ENCODE measurements at regions not wholly inside any gene's neighbourhood (a gene's known extent, or its start where the extent isn't known, plus 50 kb on each side); places are given as distances from the start of the nearest gene placed in this dataset.

DNA sequence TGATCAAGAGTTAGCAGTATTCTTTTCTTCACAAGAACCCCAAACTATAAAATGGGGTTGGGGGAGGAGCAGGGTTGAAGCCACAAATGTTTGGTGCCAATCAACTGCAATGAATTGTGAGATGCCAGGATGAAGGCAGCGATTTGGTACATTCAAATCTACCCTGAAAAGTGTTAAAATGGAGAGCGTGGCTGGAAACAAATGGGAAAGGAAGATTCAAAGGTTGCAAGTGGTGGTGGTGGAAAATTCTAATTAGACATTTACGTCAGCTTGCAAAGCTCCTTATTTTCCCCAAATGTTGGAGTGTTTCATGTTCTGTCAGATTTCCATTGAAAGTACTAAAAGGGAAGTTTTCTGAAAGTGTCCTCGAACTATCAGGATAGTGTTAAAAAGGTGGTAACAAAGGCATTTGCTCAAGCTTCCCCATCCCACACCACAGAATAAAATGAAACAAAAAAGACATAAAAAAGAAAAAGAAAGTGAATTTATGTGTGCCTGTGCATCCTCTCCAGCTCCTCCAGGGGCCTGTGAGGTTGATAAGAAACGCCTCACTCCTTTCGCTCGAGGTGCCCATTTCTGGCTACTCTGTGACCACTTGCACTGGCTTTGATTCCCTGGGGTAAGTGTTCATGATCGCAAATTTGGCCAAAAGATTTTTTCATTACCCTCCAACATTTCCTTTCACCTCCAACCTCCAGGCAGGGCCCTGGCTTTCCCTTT lies 424.1 kb upstream of the POU3F3 start:
- no peak for TF ChIP-seq CTCF (conservative IDR thresholded peaks at IDR 0.05; ENCODE audit: low read depth, low read length)
- no peak overlapping the region for H3K4me3 ChIP-seq (ENCODE audit: low read depth, low read length)

DNA sequence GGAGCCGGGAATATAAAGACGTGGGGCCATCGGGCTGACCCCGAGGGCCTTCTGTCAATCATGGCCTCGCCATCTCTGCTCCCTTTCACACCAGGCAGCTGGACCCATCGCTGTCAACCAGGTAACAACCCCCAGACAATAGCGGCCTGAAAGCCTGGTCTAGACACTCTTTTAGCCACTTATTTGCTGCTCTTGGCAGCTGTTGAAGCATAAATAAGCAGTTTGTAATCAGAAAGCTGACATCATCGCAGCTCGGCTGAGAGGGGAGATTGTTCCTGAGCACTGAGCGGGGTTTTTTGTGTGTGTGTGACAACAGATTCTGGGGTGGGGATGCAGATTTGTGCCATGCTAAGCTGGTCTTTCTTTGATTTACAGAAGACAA lies 423.6 kb upstream of the POU3F3 start:
- DNase-seq (ENCODE audit: low read depth), result no peak
- no peak for TF ChIP-seq CTCF (conservative IDR thresholded peaks at IDR 0.05; ENCODE audit: low read depth, low read length)
- no peak overlapping the region for H3K4me3 ChIP-seq (ENCODE audit: low read depth, low read length)

More for the DNA sequence above, 424.1 kb upstream of the POU3F3 start:
- DNase-seq (ENCODE audit: low read depth), result no peak

- DNase-seq (ENCODE audit: low read depth), result no peak
- H3K4me3 ChIP-seq (ENCODE audit: low read depth, low read length), result no peak overlapping the region
- TF ChIP-seq CTCF (conservative IDR thresholded peaks at IDR 0.05; ENCODE audit: low read depth, low read length), result no peak
Measured at GRCh38 chr2:104430852-104431251, 423.1 kb upstream of the POU3F3 start.

DNA sequence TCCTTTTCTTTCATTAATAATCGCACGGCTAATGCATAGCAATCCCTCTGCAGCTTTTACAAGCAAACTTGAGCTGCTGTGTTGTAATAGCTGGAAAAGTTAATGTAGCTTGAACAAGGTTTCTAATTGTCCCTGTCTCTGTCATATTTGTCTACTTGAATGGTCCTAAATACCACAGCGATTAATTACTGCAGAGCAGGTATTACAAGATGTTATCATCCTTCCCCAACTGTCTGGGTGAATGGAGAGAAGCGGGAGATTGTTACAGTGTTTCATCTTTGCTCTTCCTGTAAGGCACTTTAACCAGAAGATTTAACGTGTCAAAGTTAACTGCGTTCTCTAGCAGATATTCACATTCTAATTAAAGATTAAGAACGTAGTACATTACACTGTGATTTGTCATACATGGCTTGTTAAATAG lies 422.2 kb upstream of the POU3F3 start:
- TF ChIP-seq CTCF (conservative IDR thresholded peaks at IDR 0.05; ENCODE audit: low read depth, low read length), result no peak
- no peak for DNase-seq (ENCODE audit: low read depth)

DNA sequence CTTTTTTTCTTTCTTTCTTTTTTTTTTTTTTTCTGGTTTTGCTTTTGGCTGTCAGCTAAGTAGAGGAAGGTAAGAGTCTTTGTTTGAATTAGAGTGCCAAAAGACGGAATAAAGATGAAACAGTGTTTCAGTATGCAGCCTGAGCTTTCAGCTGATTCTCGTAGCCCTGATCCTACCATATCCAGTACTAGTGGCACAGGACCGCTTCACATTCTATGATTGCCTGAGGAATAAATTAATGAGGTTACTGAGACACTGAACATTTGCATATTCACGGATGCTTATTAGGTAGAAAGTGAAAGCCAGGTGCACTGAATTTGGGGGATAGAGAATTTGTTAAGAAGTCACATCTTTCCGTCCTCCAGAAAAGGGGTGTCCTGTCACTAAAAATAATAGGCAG lies 421.5 kb upstream of the POU3F3 start:
- no peak for TF ChIP-seq CTCF (conservative IDR thresholded peaks at IDR 0.05; ENCODE audit: low read depth, low read length)
- DNase-seq (ENCODE audit: low read depth), result no peak
- H3K4me3 ChIP-seq (ENCODE audit: low read depth, low read length), result no peak overlapping the region

More for the DNA sequence above, 422.2 kb upstream of the POU3F3 start:
- no peak overlapping the region for H3K4me3 ChIP-seq (ENCODE audit: low read depth, low read length)

GRCh38 chr2:104432991-104433390 lies 420.9 kb upstream of the POU3F3 start:
- TF ChIP-seq CTCF (conservative IDR thresholded peaks at IDR 0.05; ENCODE audit: low read depth, low read length), result no peak
- DNase-seq (ENCODE audit: low read depth), result no peak
- H3K4me3 ChIP-seq (ENCODE audit: low read depth, low read length), result no peak overlapping the region

- TF ChIP-seq CTCF (conservative IDR thresholded peaks at IDR 0.05; ENCODE audit: low read depth, low read length), result no peak
- DNase-seq (ENCODE audit: low read depth), result no peak
Measured at GRCh38 chr2:104433657-104434056, 420.3 kb upstream of the POU3F3 start.

More at GRCh38 chr2:104433657-104434056, 420.3 kb upstream of the POU3F3 start:
- no peak overlapping the region for H3K4me3 ChIP-seq (ENCODE audit: low read depth, low read length)

All from choroid plexus epithelial cell (primary cell).